Smooth muscle cell (in vitro differentiated cells): ENCODE measurements at regions not wholly inside any gene's neighbourhood (a gene's known extent, or its start where the extent isn't known, plus 50 kb on each side); places are given as distances from the start of the nearest gene placed in this dataset.

Experiments used
- DNase-seq: peaks from one replicate; lab custom pipeline; 2025; ENCODE audit not compliant: unreplicated experiment; lab: John Stamatoyannopoulos, UW
- H2AFZ ChIP-seq: fragments of 200-600 bp; sonication (generic); 2 replicates; pipeline ENCODE4 v1.6.0; 2016; ENCODE audit warnings: antibody characterized with exemption, low read depth, mild to moderate bottlenecking
- H3F3A ChIP-seq: fragments of 200-600 bp; sonication (generic); 2 replicates; pipeline ENCODE4 v1.6.0; 2017; ENCODE audit warnings: antibody characterized with exemption, low read depth
- H3K27ac ChIP-seq: fragments of 200-600 bp; sonication (generic); 2 replicates; pipeline ENCODE4 v1.5.1; 2016; ENCODE audit warnings: low read depth, mild to moderate bottlenecking
- H3K27me3 ChIP-seq: fragments of 200-600 bp; sonication (generic); 2 replicates; pipeline ENCODE4 v1.6.1; 2016; ENCODE audit warnings: low read depth, mild to moderate bottlenecking
- H3K36me3 ChIP-seq: fragments of 200-600 bp; sonication (generic); 2 replicates; pipeline ENCODE4 v1.5.1; 2016; ENCODE audit warnings: low read depth
- H3K4me1 ChIP-seq: fragments of 200-600 bp; sonication (generic); 2 replicates; pipeline ENCODE4 v1.5.1; 2016; ENCODE audit warnings: low read depth
- H3K4me2 ChIP-seq: fragments of 200-600 bp; sonication (generic); 2 replicates; pipeline ENCODE4 v1.6.0; 2016; ENCODE audit warnings: mild to moderate bottlenecking
- H3K4me3 ChIP-seq: fragments of 200-600 bp; sonication (generic); 2 replicates; pipeline ENCODE4 v1.5.1; 2016; ENCODE audit warnings: mild to moderate bottlenecking
- H3K79me2 ChIP-seq: fragments of 200-600 bp; sonication (generic); 2 replicates; pipeline ENCODE4 v1.6.0; 2016; ENCODE audit warnings: low read depth, mild to moderate bottlenecking
- H3K9ac ChIP-seq: fragments of 200-600 bp; sonication (generic); 2 replicates; pipeline ENCODE4 v1.6.0; 2016; ENCODE audit warnings: low read depth
- H3K9me3 ChIP-seq: fragments of 200-600 bp; sonication (generic); replicated peaks from 2 replicates; pipeline ENCODE4 v1.5.1; 2016; ENCODE audit warnings: low read depth
- H4K20me1 ChIP-seq: fragments of 200-600 bp; sonication (generic); 2 replicates; pipeline ENCODE4 v1.6.0; 2016; ENCODE audit warnings: low read depth
- WGBS: methylation state at CpG from one replicate; pipeline ENCODE4 v1.1.7; 2016; ENCODE audit warnings: low lambda C conversion rate; 5-methylcytosine and 5-hydroxymethylcytosine counted together
- TF ChIP-seq, protein P1 (sequence below): fragments of 200-600 bp; sonication (generic); IDR thresholded peaks from 2 replicates; pipeline ENCODE4 v1.5.1; 2017; ENCODE audit warnings: borderline replicate concordance, mild to moderate bottlenecking, antibody characterized with exemption; ENCODE audit not compliant: insufficient read depth, poor library complexity, severe bottlenecking

DNA sequence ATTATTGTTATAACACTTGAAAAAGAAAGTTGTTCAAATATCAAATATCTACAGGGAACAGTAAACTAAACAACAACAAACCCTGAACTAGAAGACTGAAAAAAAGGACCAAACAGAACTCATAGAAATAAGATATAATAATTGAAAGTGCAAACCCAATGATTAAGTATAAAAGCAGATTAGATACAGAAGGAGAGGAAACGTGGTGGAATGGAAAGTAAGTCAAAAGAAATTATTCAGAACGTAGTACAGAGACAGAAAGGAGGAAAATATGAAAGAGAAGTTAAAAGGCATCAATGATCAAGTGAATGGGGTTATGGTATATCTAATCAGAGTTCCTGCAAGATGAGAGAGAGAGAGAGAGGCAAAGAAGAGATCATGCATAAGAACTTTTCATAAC, 174.2 kb upstream of the DACH1 start:
- no peak overlapping the region for H3K9ac ChIP-seq
- no peak overlapping the region for H2AFZ ChIP-seq
- no peaks in the 10 kb centered on the region for H4K20me1 ChIP-seq
- no peaks in the 10 kb centered on the region for H3K36me3 ChIP-seq
- no peaks in the 10 kb centered on the region for H3K4me1 ChIP-seq
- TF ChIP-seq, protein P1, sequence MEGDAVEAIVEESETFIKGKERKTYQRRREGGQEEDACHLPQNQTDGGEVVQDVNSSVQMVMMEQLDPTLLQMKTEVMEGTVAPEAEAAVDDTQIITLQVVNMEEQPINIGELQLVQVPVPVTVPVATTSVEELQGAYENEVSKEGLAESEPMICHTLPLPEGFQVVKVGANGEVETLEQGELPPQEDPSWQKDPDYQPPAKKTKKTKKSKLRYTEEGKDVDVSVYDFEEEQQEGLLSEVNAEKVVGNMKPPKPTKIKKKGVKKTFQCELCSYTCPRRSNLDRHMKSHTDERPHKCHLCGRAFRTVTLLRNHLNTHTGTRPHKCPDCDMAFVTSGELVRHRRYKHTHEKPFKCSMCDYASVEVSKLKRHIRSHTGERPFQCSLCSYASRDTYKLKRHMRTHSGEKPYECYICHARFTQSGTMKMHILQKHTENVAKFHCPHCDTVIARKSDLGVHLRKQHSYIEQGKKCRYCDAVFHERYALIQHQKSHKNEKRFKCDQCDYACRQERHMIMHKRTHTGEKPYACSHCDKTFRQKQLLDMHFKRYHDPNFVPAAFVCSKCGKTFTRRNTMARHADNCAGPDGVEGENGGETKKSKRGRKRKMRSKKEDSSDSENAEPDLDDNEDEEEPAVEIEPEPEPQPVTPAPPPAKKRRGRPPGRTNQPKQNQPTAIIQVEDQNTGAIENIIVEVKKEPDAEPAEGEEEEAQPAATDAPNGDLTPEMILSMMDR: no peak
- no peak for DNase-seq
- no peaks in the 10 kb centered on the region for H3K79me2 ChIP-seq
- H3K9me3 ChIP-seq: no peaks in the 10 kb centered on the region
- no peaks in the 10 kb centered on the region for H3K27me3 ChIP-seq
- no peak overlapping the region for H3K4me3 ChIP-seq
- WGBS: 78% methylated on average over 2 of the region's 2 CpGs
- H3K4me2 ChIP-seq: no peak overlapping the region
- no peaks in the 10 kb centered on the region for H3F3A ChIP-seq
- H3K27ac ChIP-seq: no peak overlapping the region

DNA sequence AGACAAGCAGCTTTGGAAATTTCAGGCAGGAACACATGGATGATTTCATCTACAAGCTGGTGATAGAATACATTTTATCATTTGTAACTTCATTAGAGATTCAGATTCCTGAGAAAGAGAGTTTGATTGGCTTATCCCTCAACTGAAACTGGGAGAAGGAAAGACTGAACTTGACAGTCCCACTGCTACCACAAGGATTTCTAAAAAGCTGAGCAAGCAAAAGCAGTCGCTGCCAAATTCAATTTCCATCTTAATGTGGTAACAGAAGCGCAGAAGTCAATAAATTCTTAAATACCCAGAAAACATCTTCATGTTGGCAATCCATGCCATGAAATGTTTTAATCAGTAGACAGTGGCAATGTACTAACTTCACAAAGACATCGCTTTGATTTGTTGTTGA, 172.1 kb upstream of the DACH1 start:
- no peak for DNase-seq
- no peaks in the 10 kb centered on the region for H3F3A ChIP-seq
- no peaks in the 10 kb centered on the region for H3K36me3 ChIP-seq
- no peaks in the 10 kb centered on the region for H3K27me3 ChIP-seq
- TF ChIP-seq, protein P1: no peak
- no peaks in the 10 kb centered on the region for H3K9me3 ChIP-seq
- H3K4me1 ChIP-seq: no peaks in the 10 kb centered on the region
- H3K27ac ChIP-seq: no peak overlapping the region
- H3K79me2 ChIP-seq: no peaks in the 10 kb centered on the region
- no peaks in the 10 kb centered on the region for H4K20me1 ChIP-seq
- no peak overlapping the region for H3K4me3 ChIP-seq
- H3K4me2 ChIP-seq: no peak overlapping the region
- WGBS: 95% methylated on average over 3 of the region's 3 CpGs
- no peak overlapping the region for H2AFZ ChIP-seq
- no peak overlapping the region for H3K9ac ChIP-seq

DNA sequence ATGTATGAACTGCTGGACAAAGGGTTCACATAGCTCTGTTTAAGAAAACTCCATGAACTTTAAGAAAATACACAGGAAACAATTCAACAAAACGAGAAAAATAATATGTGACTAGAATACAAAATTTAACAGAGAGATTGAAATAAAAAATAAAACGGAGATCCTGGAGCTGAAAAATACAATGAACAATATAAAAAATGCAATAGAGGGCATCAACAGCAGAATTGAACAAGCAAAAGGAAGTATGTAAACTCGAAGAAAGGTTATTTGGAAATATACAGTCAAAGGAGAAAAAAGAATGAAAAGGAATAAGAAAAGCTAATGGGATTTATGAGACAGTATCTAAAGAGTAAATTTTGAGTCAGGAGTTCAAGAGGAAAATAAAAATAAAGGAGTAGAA, 163.0 kb upstream of the DACH1 start:
- no peaks in the 10 kb centered on the region for H3K27me3 ChIP-seq
- 84% methylated on average over 3 of the region's 3 CpGs for WGBS
- TF ChIP-seq, protein P1: no peak

DNA sequence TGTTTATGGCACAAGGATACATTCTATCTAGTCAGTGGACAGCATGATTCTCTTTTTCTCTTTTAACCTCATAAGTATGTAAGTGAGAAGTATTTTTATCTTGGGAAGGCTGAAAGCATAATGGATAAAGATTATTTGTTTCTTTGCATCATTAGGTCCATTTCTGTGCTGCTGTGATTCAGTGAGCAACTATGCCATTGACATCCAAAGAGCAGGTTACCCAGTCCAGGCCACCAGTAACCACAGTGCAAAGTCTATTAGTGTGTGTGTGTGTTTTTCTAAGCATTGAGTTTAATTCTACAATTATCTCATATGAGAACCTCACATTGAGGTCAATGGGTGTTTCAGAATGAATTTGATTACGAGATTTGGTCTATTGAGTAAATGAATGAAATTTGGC, 158.8 kb upstream of the DACH1 start:
- H3K4me2 ChIP-seq: no peak overlapping the region
- 84% methylated on average over 1 of the region's 1 CpG for WGBS
- H3K9ac ChIP-seq: no peak overlapping the region
- TF ChIP-seq, protein P1: no peak
- no peak overlapping the region for H2AFZ ChIP-seq
- no peak for DNase-seq
- no peaks in the 10 kb centered on the region for H3F3A ChIP-seq
- no peaks in the 10 kb centered on the region for H4K20me1 ChIP-seq
- H3K9me3 ChIP-seq: peaks cover 3% of the 10 kb centered on the region
- no peaks in the 10 kb centered on the region for H3K36me3 ChIP-seq
- H3K79me2 ChIP-seq: no peaks in the 10 kb centered on the region
- no peaks in the 10 kb centered on the region for H3K4me1 ChIP-seq
- no peak overlapping the region for H3K4me3 ChIP-seq
- H3K27me3 ChIP-seq: no peaks in the 10 kb centered on the region
- no peak overlapping the region for H3K27ac ChIP-seq

More for the DNA sequence above, 163.0 kb upstream of the DACH1 start:
- Histone ChIP-seq H4K20me1 (no peaks in the 10 kb centered on the region), H3K4me3 (no peak overlapping the region), H3K27ac (no peak overlapping the region), H3K36me3 (no peaks in the 10 kb centered on the region), H2AFZ (no peak overlapping the region), H3K4me2 (no peak overlapping the region), H3F3A (no peaks in the 10 kb centered on the region), H3K9me3 (peaks cover 3% of the 10 kb centered on the region), H3K9ac (no peak overlapping the region), H3K79me2 (no peaks in the 10 kb centered on the region), H3K4me1 (no peaks in the 10 kb centered on the region)
- DNase-seq: no peak
